Gastroesophageal sphincter (tissue), 3 donors: ENCODE measurements at regions not wholly inside any gene's neighbourhood (a gene's known extent, or its start where the extent isn't known, plus 50 kb on each side); places are given as distances from the start of the nearest gene placed in this dataset.

ENCODE experiments used
- CTCF ChIP-seq, 4 experiments: fragments of 200-600 bp in 2 of 4; fragments of 450-650 bp in 2 of 4; sonication (generic) in 1 of 4; IDR thresholded peaks; one replicate each; pipeline ENCODE4 v1.5.1; 2017 to 2019; ENCODE audit warnings: antibody characterized with exemption in 4 of 4, mild to moderate bottlenecking in 2 of 4, moderate library complexity in 2 of 4
- EP300 ChIP-seq: sonication (generic); formaldehyde crosslinking; IDR thresholded peaks from one replicate; pipeline ENCODE4 v1.6.1; 2017; ENCODE audit warnings: antibody characterized with exemption, mild to moderate bottlenecking
- POLR2A ChIP-seq, 2 donors: fragments of 450-650 bp; IDR thresholded peaks; one replicate each; pipeline ENCODE4 v1.6.1; 2017; ENCODE audit warnings: antibody characterized with exemption in 2 of 2, mild to moderate bottlenecking in 2 of 2, moderate library complexity in 1 of 2

- no peak for TF ChIP-seq POLR2A (IDR thresholded peaks at IDR 0.05)
- no peak for TF ChIP-seq EP300
- TF ChIP-seq CTCF (IDR thresholded peaks at IDR 0.05) = no peak
Observed at GRCh38 chr2:152950126-152950525, 231.7 kb downstream of the ARL6IP6 start.
